Colonic mucosa (tissue), 4 donors: ENCODE measurements at regions not wholly inside any gene's neighbourhood (a gene's known extent, or its start where the extent isn't known, plus 50 kb on each side); places are given as distances from the start of the nearest gene placed in this dataset.

Source experiments
- DNase-seq: peaks from one replicate; pipeline ENCODE4 v3.0.0-alpha.2; 2020
- H3K27ac ChIP-seq: fragments of 200-600 bp; one replicate; pipeline ENCODE4 v1.8.0; 2021
- H3K27me3 ChIP-seq: fragments of 200-600 bp; one replicate; pipeline ENCODE4 v1.8.0; 2021
- H3K36me3 ChIP-seq: fragments of 200-600 bp; one replicate; pipeline ENCODE4 v1.8.0; 2021
- H3K4me1 ChIP-seq: fragments of 200-600 bp; one replicate; pipeline ENCODE4 v1.8.0; 2021; ENCODE audit warnings: mild to moderate bottlenecking
- H3K4me3 ChIP-seq: fragments of 200-600 bp; one replicate; pipeline ENCODE4 v1.8.0; 2021
- H3K9ac ChIP-seq, 2 donors: one replicate each; pipeline ENCODE4 v1.7.0; 2013; ENCODE audit warnings: control low read depth in 2 of 2, low read depth in 2 of 2, low read length in 2 of 2
- H3K9me3 ChIP-seq: fragments of 200-600 bp; one replicate; pipeline ENCODE4 v1.8.0; 2021
- CTCF ChIP-seq: fragments of 200-600 bp; IDR thresholded peaks from one replicate; pipeline ENCODE4 v1.8.0; 2022; ENCODE audit warnings: antibody characterized with exemption, mild to moderate bottlenecking
- intact Hi-C: fragments of 100-400 bp; cut with DNase I; formaldehyde crosslinking; loops from one replicate; pipeline ENCODE4 v1.14.1; 2022
- donor health status: healthy.
- donor health status: DM: no; HTN: no; CAD: no.
- donor health status: DM: no; HTN: no; CAD: no.

- intact Hi-C loops, result no loop called here
- no peaks in the 10 kb centered on the region for H3K36me3 ChIP-seq
- H3K27ac ChIP-seq, result no peak overlapping the region
- no peaks in the 10 kb centered on the region for H3K27me3 ChIP-seq
- no peak overlapping the region for H3K9ac ChIP-seq
- no peak for DNase-seq
- H3K9me3 ChIP-seq, result no peaks in the 10 kb centered on the region
- no peaks in the 10 kb centered on the region for H3K4me1 ChIP-seq
- TF ChIP-seq CTCF, result no peak
- H3K4me3 ChIP-seq, result no peak overlapping the region
These were observed 194.9 kb upstream of the HNMT start for GRCh38 chr2:137769406-137769805.

GRCh38 chr2:137770166-137770565, 194.1 kb upstream of the HNMT start:
- no peaks in the 10 kb centered on the region for H3K27me3 ChIP-seq
- TF ChIP-seq CTCF, result no peak
- no peaks in the 10 kb centered on the region for H3K9me3 ChIP-seq
- no peaks in the 10 kb centered on the region for H3K36me3 ChIP-seq
- no peak overlapping the region for H3K9ac ChIP-seq
- H3K4me1 ChIP-seq, result no peaks in the 10 kb centered on the region
- intact Hi-C loops, result no loop called here
- H3K27ac ChIP-seq, result no peak overlapping the region
- DNase-seq, result no peak
- no peak overlapping the region for H3K4me3 ChIP-seq

GRCh38 chr2:137771064-137771463, 193.2 kb upstream of the HNMT start:
- Histone ChIP-seq H3K9ac (no peak overlapping the region), H3K27me3 (no peaks in the 10 kb centered on the region), H3K4me1 (no peaks in the 10 kb centered on the region), H3K4me3 (no peak overlapping the region), H3K9me3 (no peaks in the 10 kb centered on the region), H3K27ac (no peak overlapping the region), H3K36me3 (no peaks in the 10 kb centered on the region)
- no peak for DNase-seq
- TF ChIP-seq CTCF, result no peak
- intact Hi-C loops, result no loop called here

GRCh38 chr2:137772451-137772850, 191.8 kb upstream of the HNMT start:
- H3K4me1 ChIP-seq, result no peaks in the 10 kb centered on the region
- no peaks in the 10 kb centered on the region for H3K36me3 ChIP-seq
- H3K27me3 ChIP-seq, result no peaks in the 10 kb centered on the region
- no peak overlapping the region for H3K9ac ChIP-seq
- no peaks in the 10 kb centered on the region for H3K9me3 ChIP-seq
- H3K27ac ChIP-seq, result no peak overlapping the region
- intact Hi-C loops, result no loop called here
- TF ChIP-seq CTCF, result no peak
- DNase-seq, result no peak
- H3K4me3 ChIP-seq, result no peak overlapping the region

- Histone ChIP-seq H3K9me3 (no peaks in the 10 kb centered on the region), H3K4me1 (no peaks in the 10 kb centered on the region), H3K9ac (no peak overlapping the region), H3K27me3 (no peaks in the 10 kb centered on the region), H3K27ac (no peak overlapping the region), H3K36me3 (no peaks in the 10 kb centered on the region), H3K4me3 (no peak overlapping the region)
- no peak for TF ChIP-seq CTCF
- no peak for DNase-seq
- intact Hi-C loops, result no loop called here
These were observed 188.7 kb upstream of the HNMT start for GRCh38 chr2:137775529-137775928.

GRCh38 chr2:137776697-137777096, 187.6 kb upstream of the HNMT start:
- DNase-seq, result no peak
- Histone ChIP-seq H3K4me3 (no peak overlapping the region), H3K9me3 (no peaks in the 10 kb centered on the region), H3K36me3 (no peaks in the 10 kb centered on the region), H3K27me3 (no peaks in the 10 kb centered on the region), H3K9ac (no peak overlapping the region), H3K27ac (no peak overlapping the region), H3K4me1 (no peaks in the 10 kb centered on the region)
- no peak for TF ChIP-seq CTCF
- intact Hi-C loops, result no loop called here
